Neuronal stem cell (in vitro differentiated cells): ENCODE measurements at regions not wholly inside any gene's neighbourhood (a gene's known extent, or its start where the extent isn't known, plus 50 kb on each side); places are given as distances from the start of the nearest gene placed in this dataset.

ENCODE experiments used
- DNase-seq: peaks from one replicate; pipeline ENCODE4 v3.0.0-alpha.2; 2013; ENCODE audit warnings: low spot score
- H2AFZ ChIP-seq: one replicate; pipeline ENCODE4 v1.6.1; 2013; ENCODE audit warnings: mild to moderate bottlenecking, low read length, inconsistent platforms
- H2AK5ac ChIP-seq: 2 replicates; pipeline ENCODE4 v1.6.1; 2013; ENCODE audit warnings: low read depth, mild to moderate bottlenecking, inconsistent platforms, low read length, moderate library complexity, mixed read lengths
- H2BK120ac ChIP-seq: 2 replicates; pipeline ENCODE4 v1.6.1; 2013; ENCODE audit warnings: low read depth, mild to moderate bottlenecking, inconsistent platforms, low read length, moderate library complexity, mixed read lengths
- H2BK12ac ChIP-seq: one replicate; pipeline ENCODE4 v1.6.1; 2013; ENCODE audit warnings: low read length, inconsistent platforms
- H2BK15ac ChIP-seq: 2 replicates; pipeline ENCODE4 v1.6.1; 2013; ENCODE audit warnings: mild to moderate bottlenecking, low read length, inconsistent platforms, mixed read lengths
- H2BK5ac ChIP-seq: one replicate; pipeline ENCODE4 v1.6.1; 2013; ENCODE audit warnings: inconsistent platforms, mild to moderate bottlenecking, low read length, moderate library complexity
- H3K14ac ChIP-seq: one replicate; pipeline ENCODE4 v1.6.1; 2013; ENCODE audit warnings: low read length, inconsistent platforms
- H3K18ac ChIP-seq: 2 replicates; pipeline ENCODE4 v1.6.1; 2013; ENCODE audit warnings: low read length, inconsistent platforms
- H3K23ac ChIP-seq: 2 replicates; pipeline ENCODE4 v1.6.1; 2013; ENCODE audit warnings: low read depth, mild to moderate bottlenecking, mixed read lengths, low read length, inconsistent platforms; ENCODE audit not compliant: poor library complexity
- H3K27ac ChIP-seq: replicated peaks from 3 replicates; pipeline ENCODE4 v1.5.1; 2013; ENCODE audit warnings: low read length, inconsistent platforms
- H3K27me3 ChIP-seq, 3 experiments: 2 replicates each; pipeline ENCODE4 v1.6.1; 2013; ENCODE audit warnings: low read length in 3 of 3, mild to moderate bottlenecking in 2 of 3, inconsistent platforms in 1 of 3, low read depth in 1 of 3, mixed read lengths in 1 of 3, moderate library complexity in 1 of 3; ENCODE audit not compliant: control insufficient read depth in 3 of 3, insufficient read depth in 3 of 3
- H3K36me3 ChIP-seq, 2 donors: replicated peaks in 1 of 2; 2 replicates each; pipeline ENCODE4 v1.6.1; 2013; ENCODE audit warnings: low read length in 2 of 2; ENCODE audit not compliant: control insufficient read depth in 2 of 2, insufficient read depth in 2 of 2
- H3K4ac ChIP-seq: 2 replicates; pipeline ENCODE4 v1.6.1; 2013; ENCODE audit warnings: inconsistent platforms, mild to moderate bottlenecking, low read length, moderate library complexity
- H3K4me1 ChIP-seq, 2 donors: 1 replicate in 1 of 2; 2 replicates in 1 of 2; pipeline ENCODE4 v1.6.1; 2013; ENCODE audit warnings: low read length in 2 of 2, low read depth in 1 of 2; ENCODE audit not compliant: control insufficient read depth in 2 of 2, insufficient read depth in 1 of 2
- H3K4me2 ChIP-seq: one replicate; pipeline ENCODE4 v1.6.1; 2013; ENCODE audit warnings: mild to moderate bottlenecking, low read length, inconsistent platforms; ENCODE audit not compliant: insufficient read depth, poor library complexity, severe bottlenecking
- H3K4me3 ChIP-seq, 2 donors: 2 replicates each; pipeline ENCODE4 v1.5.1; 2013; ENCODE audit warnings: low read length in 2 of 2, mild to moderate bottlenecking in 2 of 2, inconsistent platforms in 1 of 2, moderate library complexity in 1 of 2
- H3K79me1 ChIP-seq: one replicate; pipeline ENCODE4 v1.6.1; 2013; ENCODE audit warnings: low read depth, mild to moderate bottlenecking, inconsistent platforms, low read length, moderate library complexity
- H3K9ac ChIP-seq: one replicate; pipeline ENCODE4 v1.6.1; 2013; ENCODE audit warnings: mild to moderate bottlenecking, low read depth, low read length, inconsistent platforms; ENCODE audit not compliant: poor library complexity
- H3K9me3 ChIP-seq, 2 donors: replicated peaks in 1 of 2; 2 replicates each; pipeline versions ENCODE3 to v1.6.1; 2013; ENCODE audit warnings: low read length in 2 of 2, mild to moderate bottlenecking in 2 of 2, inconsistent platforms in 1 of 2, low read depth in 1 of 2, mixed read lengths in 1 of 2, moderate library complexity in 1 of 2; ENCODE audit not compliant: control insufficient read depth in 2 of 2, insufficient read depth in 1 of 2
- H4K8ac ChIP-seq: one replicate; pipeline ENCODE4 v1.6.1; 2013; ENCODE audit warnings: low read depth, mild to moderate bottlenecking, inconsistent platforms, low read length, moderate library complexity
- H4K91ac ChIP-seq: one replicate; pipeline ENCODE4 v1.6.1; 2013; ENCODE audit warnings: low read length, low read depth, mild to moderate bottlenecking, inconsistent platforms; ENCODE audit not compliant: poor library complexity
- WGBS, 2 donors: extraction: QIAGEN DNeasy Blood & Tissue Kit; methylation state at CpG; one replicate each; pipeline ENCODE4 v1.1.7; 2013; ENCODE audit warnings: missing lambda C conversion rate in 2 of 2, mixed read lengths in 1 of 2; ENCODE audit not compliant: insufficient read length in 2 of 2, insufficient replicate concordance in 1 of 2; ENCODE audit errors: extremely low coverage in 2 of 2; 5-methylcytosine and 5-hydroxymethylcytosine counted together

DNA sequence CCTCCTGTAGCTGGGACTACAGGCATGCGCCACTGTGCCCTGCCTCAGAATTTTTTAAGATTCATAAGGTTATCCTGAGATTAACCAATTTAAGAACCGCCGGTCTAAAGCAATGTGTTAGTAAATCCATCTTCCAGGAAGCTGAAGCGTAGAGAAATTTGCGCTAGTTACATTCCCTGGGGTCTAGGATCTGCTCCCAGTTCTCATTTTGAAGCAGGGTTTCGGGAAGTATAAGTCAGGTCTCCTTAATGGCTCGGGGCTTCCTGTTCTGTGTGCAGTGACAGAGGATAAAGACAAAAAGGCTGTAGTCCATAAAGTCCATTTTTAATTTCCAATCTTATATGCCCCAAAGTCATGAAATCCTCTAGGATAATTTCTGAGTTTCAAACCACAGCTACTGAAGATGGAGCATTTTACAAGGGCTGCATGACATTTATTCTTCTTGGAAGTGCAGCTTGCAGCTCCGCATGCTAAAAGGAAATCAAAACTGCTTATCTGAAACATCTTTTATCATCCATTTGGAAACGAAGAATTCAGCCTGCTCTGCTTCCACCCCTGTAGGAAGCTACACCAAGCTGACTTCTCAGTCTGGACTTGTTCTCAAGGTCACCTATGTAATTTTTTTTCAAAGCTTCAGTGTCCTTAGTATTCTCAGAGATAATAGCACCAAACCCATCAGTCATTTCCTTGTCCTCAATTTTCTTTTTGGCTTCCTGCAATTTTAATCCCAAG, 326.1 kb downstream of the PRL start:
- Histone ChIP-seq H2AK5ac (no peak overlapping the region), H3K27ac (no peak overlapping the region), H3K4me1 (peaks cover 3 to 13% of the 10 kb centered on the region in 2 donors), H3K27me3 (no peaks in the 10 kb centered on the region), H3K4ac (no peak overlapping the region), H3K18ac (no peak overlapping the region), H3K14ac (no peak overlapping the region), H3K9ac (no peak overlapping the region), H2BK12ac (no peak overlapping the region), H2BK5ac (no peak overlapping the region), H4K8ac (no peak overlapping the region), H3K23ac (no peak overlapping the region), H2BK15ac (no peak overlapping the region), H3K9me3 (peaks cover 0 to 28% of the 10 kb centered on the region in 2 donors), H4K91ac (no peak overlapping the region), H3K79me1 (no peaks in the 10 kb centered on the region), H3K36me3 (peaks cover 0 to 2% of the 10 kb centered on the region in 2 donors), H3K4me3 (no peak overlapping the region), H2AFZ (no peak overlapping the region), H2BK120ac (no peak overlapping the region), H3K4me2 (no peak overlapping the region)
- no CpG with 5 or more reads among the region's 9 CpGs for WGBS, 2 donors
- no peak for DNase-seq

GRCh38 chr6:21971541-21971940, 325.3 kb downstream of the PRL start:
- H2BK5ac ChIP-seq, result no peak overlapping the region
- no peak overlapping the region for H3K9ac ChIP-seq
- no peaks in the 10 kb centered on the region for H3K27me3 ChIP-seq
- H3K79me1 ChIP-seq, result no peaks in the 10 kb centered on the region
- no CpG with 5 or more reads among the region's 1 CpG for WGBS, 2 donors
- no peak overlapping the region for H3K18ac ChIP-seq
- no peak overlapping the region for H2AFZ ChIP-seq
- H3K9me3 ChIP-seq, result peaks cover 0 to 32% of the 10 kb centered on the region in 2 donors
- no peak overlapping the region for H4K91ac ChIP-seq
- H2BK12ac ChIP-seq, result no peak overlapping the region
- H4K8ac ChIP-seq, result no peak overlapping the region
- H3K4me3 ChIP-seq, result no peak overlapping the region
- peaks cover 3 to 13% of the 10 kb centered on the region in 2 donors for H3K4me1 ChIP-seq
- no peak overlapping the region for H2BK15ac ChIP-seq
- H3K14ac ChIP-seq, result no peak overlapping the region
- no peak overlapping the region for H3K4ac ChIP-seq
- H2BK120ac ChIP-seq, result no peak overlapping the region
- no peak overlapping the region for H3K23ac ChIP-seq
- no peak for DNase-seq
- peaks cover 0 to 2% of the 10 kb centered on the region in 2 donors for H3K36me3 ChIP-seq
- H3K27ac ChIP-seq, result no peak overlapping the region
- H3K4me2 ChIP-seq, result no peak overlapping the region
- H2AK5ac ChIP-seq, result no peak overlapping the region

DNA sequence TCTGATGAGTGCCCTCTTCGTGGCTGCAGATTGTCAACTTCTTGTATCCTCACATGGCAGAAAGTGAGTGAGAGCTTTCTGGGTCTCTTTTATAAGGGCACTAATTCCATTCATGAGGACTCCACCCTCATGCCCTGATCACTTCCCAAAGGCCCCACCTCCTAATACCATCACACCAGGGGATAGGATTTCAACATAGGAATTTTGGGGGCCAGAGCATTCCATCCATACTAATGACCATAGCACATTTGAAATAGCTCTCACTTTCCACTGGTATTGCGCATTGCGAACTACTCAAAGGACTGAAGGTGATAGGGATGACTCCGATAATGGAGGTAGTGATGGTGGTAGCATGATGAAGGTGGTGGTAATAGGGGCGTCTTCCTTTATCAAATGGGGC, 324.3 kb downstream of the PRL start:
- no peak overlapping the region for H2BK5ac ChIP-seq
- peaks cover 0 to 6% of the 10 kb centered on the region in 2 donors for H3K36me3 ChIP-seq
- H3K4me2 ChIP-seq, result no peak overlapping the region
- H3K14ac ChIP-seq, result no peak overlapping the region
- H3K4me1 ChIP-seq, result peaks cover 3 to 13% of the 10 kb centered on the region in 2 donors
- H3K27ac ChIP-seq, result no peak overlapping the region
- no peak overlapping the region for H4K8ac ChIP-seq
- no peaks in the 10 kb centered on the region for H3K27me3 ChIP-seq
- H3K23ac ChIP-seq, result no peak overlapping the region
- no peak overlapping the region for H2BK120ac ChIP-seq
- no CpG with 5 or more reads among the region's 5 CpGs for WGBS, 2 donors
- H2AK5ac ChIP-seq, result no peak overlapping the region
- H2BK12ac ChIP-seq, result no peak overlapping the region
- no peak overlapping the region for H3K4ac ChIP-seq
- no peaks in the 10 kb centered on the region for H3K79me1 ChIP-seq
- DNase-seq, result no peak
- H3K4me3 ChIP-seq, result no peak overlapping the region
- H3K18ac ChIP-seq, result no peak overlapping the region
- no peak overlapping the region for H3K9ac ChIP-seq
- no peak overlapping the region for H4K91ac ChIP-seq
- H2BK15ac ChIP-seq, result no peak overlapping the region
- H3K9me3 ChIP-seq, result peaks cover 0 to 32% of the 10 kb centered on the region in 2 donors
- H2AFZ ChIP-seq, result no peak overlapping the region

- no peak overlapping the region for H3K23ac ChIP-seq
- H3K18ac ChIP-seq, result no peak overlapping the region
- WGBS, 2 donors, result no CpG with 5 or more reads among the region's 1 CpG
These were observed 319.5 kb downstream of the PRL start for GRCh38 chr6:21977346-21977745.

More at GRCh38 chr6:21977346-21977745, 319.5 kb downstream of the PRL start:
- Histone ChIP-seq H3K9ac (no peak overlapping the region), H2BK120ac (no peak overlapping the region), H3K36me3 (peaks cover 1 to 35% of the 10 kb centered on the region in 2 donors), H2BK15ac (no peak overlapping the region), H3K9me3 (peaks cover 5 to 55% of the 10 kb centered on the region in 2 donors), H3K79me1 (no peaks in the 10 kb centered on the region), H3K14ac (no peak overlapping the region), H2AFZ (no peak overlapping the region), H2BK12ac (no peak overlapping the region), H3K4me1 (no peaks in the 10 kb centered on the region), H3K4ac (no peak overlapping the region), H3K27ac (no peak overlapping the region), H4K91ac (no peak overlapping the region), H2AK5ac (no peak overlapping the region), H2BK5ac (no peak overlapping the region), H3K4me2 (no peak overlapping the region), H3K27me3 (no peaks in the 10 kb centered on the region), H3K4me3 (no peak overlapping the region), H4K8ac (no peak overlapping the region)
- DNase-seq, result no peak
